Mucosa of gallbladder (tissue), 1 donor: ENCODE measurements at regions not wholly inside any gene's neighbourhood (a gene's known extent, or its start where the extent isn't known, plus 50 kb on each side); places are given as distances from the start of the nearest gene placed in this dataset.

ENCODE experiments used
- DNase-seq: peaks from one replicate; pipeline ENCODE4 v3.0.0-alpha.2; 2020; ENCODE audit warnings: low spot score
- donor health status: DM: no; HTN: no; CAD: no.

GRCh38 chr10:29069941-29070340, 218.9 kb upstream of the LYZL1 start:
- DNase-seq: no peak

GRCh38 chr10:29078919-29079318, 210.0 kb upstream of the LYZL1 start:
- DNase-seq: no peak

- no peak for DNase-seq
These were observed 207.6 kb upstream of the LYZL1 start for GRCh38 chr10:29081231-29081630.

GRCh38 chr10:29081951-29082685, 206.8 kb upstream of the LYZL1 start:
- DNase-seq: no peak

- DNase-seq: no peak
These were observed 205.8 kb upstream of the LYZL1 start for GRCh38 chr10:29083096-29083495.

GRCh38 chr10:29084681-29085307, 204.1 kb upstream of the LYZL1 start:
- no peak for DNase-seq

GRCh38 chr10:29089091-29089490, 199.8 kb upstream of the LYZL1 start:
- DNase-seq: no peak

GRCh38 chr10:29096303-29096824, 192.5 kb upstream of the LYZL1 start:
- no peak for DNase-seq

- no peak for DNase-seq
These were observed 190.4 kb upstream of the LYZL1 start for GRCh38 chr10:29098423-29098822.

GRCh38 chr10:29099001-29099400, 189.9 kb upstream of the LYZL1 start:
- no peak for DNase-seq

- DNase-seq: no peak
These were observed 189.5 kb upstream of the LYZL1 start for GRCh38 chr10:29099415-29099814.

- DNase-seq: no peak
These were observed 188.4 kb upstream of the LYZL1 start for GRCh38 chr10:29100505-29100904.

- no peak for DNase-seq
These were observed 186.6 kb upstream of the LYZL1 start for GRCh38 chr10:29102233-29102632.

GRCh38 chr10:29102636-29103035, 186.2 kb upstream of the LYZL1 start:
- DNase-seq: no peak

- DNase-seq: peak; percentile 54
These were observed 184.0 kb upstream of the LYZL1 start for GRCh38 chr10:29104661-29105399.

- DNase-seq: no peak
These were observed 183.2 kb upstream of the LYZL1 start for GRCh38 chr10:29105516-29106215.

- no peak for DNase-seq
These were observed 182.6 kb upstream of the LYZL1 start for GRCh38 chr10:29106287-29106686.

GRCh38 chr10:29107866-29108498, 180.9 kb upstream of the LYZL1 start:
- DNase-seq: no peak

- DNase-seq: no peak
These were observed 178.9 kb upstream of the LYZL1 start for GRCh38 chr10:29109707-29110571.

GRCh38 chr10:29112827-29113615, 175.8 kb upstream of the LYZL1 start:
- no peak for DNase-seq
